Endodermal cell (in vitro differentiated cells): ENCODE measurements at regions not wholly inside any gene's neighbourhood (a gene's known extent, or its start where the extent isn't known, plus 50 kb on each side); places are given as distances from the start of the nearest gene placed in this dataset.
A peak's percentile ranks its signal among the peaks of the same experiment; 100 is the strongest.
"Not testable (repeated sequence)": the region's sequence is repeated elsewhere in the genome, so short reads cannot be mapped to it uniquely, and the experiment has no call there.

Experiments
- DNase-seq: peaks from one replicate; pipeline ENCODE4 v3.0.0-alpha.2; 2017
- H3K27ac ChIP-seq: 2 replicates; pipeline ENCODE4 v1.5.1; 2013; ENCODE audit warnings: mild to moderate bottlenecking, low read depth, low read length, moderate library complexity
- H3K27me3 ChIP-seq: 2 replicates; pipeline ENCODE4 v1.6.1; 2013; ENCODE audit warnings: mild to moderate bottlenecking, low read length, moderate library complexity; ENCODE audit not compliant: insufficient read depth, control insufficient read depth, poor library complexity, severe bottlenecking
- H3K36me3 ChIP-seq: 2 replicates; pipeline ENCODE4 v1.7.0; 2013; ENCODE audit warnings: mild to moderate bottlenecking, low read length, moderate library complexity; ENCODE audit not compliant: control insufficient read depth, insufficient read depth
- H3K4me1 ChIP-seq: one replicate; pipeline ENCODE4 v1.7.0; 2013; ENCODE audit warnings: low read length; ENCODE audit not compliant: control insufficient read depth, insufficient read depth
- H3K4me3 ChIP-seq: 2 replicates; pipeline ENCODE4 v1.5.1; 2013; ENCODE audit warnings: mild to moderate bottlenecking, low read length, moderate library complexity
- H3K9ac ChIP-seq: 2 replicates; pipeline ENCODE4 v1.6.1; 2013; ENCODE audit warnings: mild to moderate bottlenecking, low read length, moderate library complexity; ENCODE audit not compliant: poor library complexity, severe bottlenecking; ENCODE audit errors: extremely low read depth
- H3K9me3 ChIP-seq: 2 replicates; pipeline ENCODE4 v1.6.1; 2013; ENCODE audit warnings: mild to moderate bottlenecking, low read length, moderate library complexity; ENCODE audit not compliant: control insufficient read depth
- H3K27ac Mint-ChIP-seq: 2 replicates; pipeline ENCODE4 v1.8.0; 2020; ENCODE audit warnings: mixed read lengths
- H3K27me3 Mint-ChIP-seq: 2 replicates; pipeline ENCODE4 v1.8.0; 2021; ENCODE audit warnings: mild to moderate bottlenecking, mixed read lengths; ENCODE audit not compliant: insufficient read depth
- H3K36me3 Mint-ChIP-seq: 2 replicates; pipeline ENCODE4 v1.8.0; 2020; ENCODE audit warnings: low read depth, mixed read lengths
- H3K4me1 Mint-ChIP-seq: 2 replicates; pipeline ENCODE4 v1.8.0; 2020; ENCODE audit warnings: mixed read lengths
- H3K4me3 Mint-ChIP-seq: 2 replicates; pipeline ENCODE4 v1.8.0; 2020; ENCODE audit warnings: mild to moderate bottlenecking, moderate library complexity, mixed read lengths
- H3K9me3 Mint-ChIP-seq: 2 replicates; pipeline ENCODE4 v1.8.0; 2020; ENCODE audit warnings: mild to moderate bottlenecking, mixed read lengths
- WGBS, 2 experiments: methylation state at CpG; one replicate each; pipeline versions ENCODE4 v1.1.5 to v1.1.7; 2013; ENCODE audit warnings: missing lambda C conversion rate in 2 of 2, mixed read lengths in 1 of 2; ENCODE audit not compliant: insufficient coverage in 1 of 2, insufficient read length in 1 of 2; 5-methylcytosine and 5-hydroxymethylcytosine counted together

- H3K9me3 Mint-ChIP-seq, H3K27ac ChIP-seq, H3K4me3 Mint-ChIP-seq, H3K27me3 Mint-ChIP-seq, H3K27me3 ChIP-seq, DNase-seq, H3K27ac Mint-ChIP-seq, H3K36me3 ChIP-seq, H3K4me3 ChIP-seq, H3K4me1 ChIP-seq, H3K36me3 Mint-ChIP-seq, H3K9ac ChIP-seq, H3K9me3 ChIP-seq, H3K4me1 Mint-ChIP-seq: not testable (repeated sequence)
- 89% methylated on average over 2 of the region's 4 CpGs; no CpG with 5 or more reads in 1 of the 2 experiments for WGBS, 2 experiments
Measured at GRCh38 chr7:70207-70606, 122.2 kb upstream of the FAM20C start.

- H3K27ac Mint-ChIP-seq, H3K4me3 ChIP-seq, H3K4me3 Mint-ChIP-seq, H3K27ac ChIP-seq, H3K4me1 Mint-ChIP-seq, H3K27me3 Mint-ChIP-seq, H3K4me1 ChIP-seq, H3K36me3 ChIP-seq, H3K9me3 ChIP-seq, H3K36me3 Mint-ChIP-seq, H3K27me3 ChIP-seq, H3K9me3 Mint-ChIP-seq, DNase-seq, H3K9ac ChIP-seq: not testable (repeated sequence)
- WGBS, 2 experiments = 83 to 86% methylated on average over 2 to 6 of the region's 7 CpGs
Measured at GRCh38 chr7:70989-71388, 121.4 kb upstream of the FAM20C start.

- not testable (repeated sequence) for H3K4me3 ChIP-seq, H3K27me3 ChIP-seq, H3K9ac ChIP-seq, H3K36me3 Mint-ChIP-seq, H3K27ac Mint-ChIP-seq, H3K9me3 Mint-ChIP-seq, H3K4me3 Mint-ChIP-seq, H3K36me3 ChIP-seq, H3K4me1 ChIP-seq, H3K27me3 Mint-ChIP-seq, H3K27ac ChIP-seq, DNase-seq, H3K9me3 ChIP-seq, H3K4me1 Mint-ChIP-seq
- 83 to 100% methylated on average over 3 to 16 of the region's 17 CpGs for WGBS, 2 experiments
Measured at GRCh38 chr7:72266-73057, 119.9 kb upstream of the FAM20C start.

- not testable (repeated sequence) for DNase-seq, H3K27ac ChIP-seq, H3K9me3 Mint-ChIP-seq, H3K4me3 Mint-ChIP-seq, H3K4me1 Mint-ChIP-seq, H3K4me1 ChIP-seq, H3K9ac ChIP-seq, H3K27ac Mint-ChIP-seq, H3K27me3 ChIP-seq, H3K36me3 ChIP-seq, H3K27me3 Mint-ChIP-seq, H3K9me3 ChIP-seq, H3K36me3 Mint-ChIP-seq, H3K4me3 ChIP-seq
- no CpG with 5 or more reads among the region's 5 CpGs for WGBS, 2 experiments
Measured at GRCh38 chr7:73058-73331, 119.4 kb upstream of the FAM20C start.

- not testable (repeated sequence) for H3K9me3 ChIP-seq, H3K36me3 Mint-ChIP-seq, H3K9me3 Mint-ChIP-seq, H3K27ac ChIP-seq, DNase-seq, H3K27me3 Mint-ChIP-seq, H3K9ac ChIP-seq, H3K36me3 ChIP-seq, H3K4me1 ChIP-seq, H3K4me1 Mint-ChIP-seq, H3K27ac Mint-ChIP-seq, H3K4me3 ChIP-seq, H3K4me3 Mint-ChIP-seq, H3K27me3 ChIP-seq
- 84 to 89% methylated on average over 3 of the region's 4 CpGs for WGBS, 2 experiments
Measured at GRCh38 chr7:74008-74540, 118.3 kb upstream of the FAM20C start.

GRCh38 chr7:75511-75910, 116.9 kb upstream of the FAM20C start:
- not testable (repeated sequence) for H3K4me3 Mint-ChIP-seq, H3K36me3 Mint-ChIP-seq, H3K27ac Mint-ChIP-seq, H3K4me1 Mint-ChIP-seq, H3K9me3 Mint-ChIP-seq, H3K9me3 ChIP-seq, H3K4me3 ChIP-seq, H3K9ac ChIP-seq, H3K36me3 ChIP-seq, H3K27me3 Mint-ChIP-seq, H3K4me1 ChIP-seq, H3K27me3 ChIP-seq, H3K27ac ChIP-seq
- peak; percentile 25 for DNase-seq
- WGBS, 2 experiments = 82 to 84% methylated on average over 5 to 13 of the region's 13 CpGs

- not testable (repeated sequence) for DNase-seq, H3K27ac ChIP-seq, H3K36me3 Mint-ChIP-seq, H3K4me3 ChIP-seq, H3K27ac Mint-ChIP-seq, H3K36me3 ChIP-seq, H3K27me3 ChIP-seq, H3K9me3 Mint-ChIP-seq, H3K4me1 Mint-ChIP-seq, H3K4me1 ChIP-seq, H3K27me3 Mint-ChIP-seq, H3K9ac ChIP-seq, H3K9me3 ChIP-seq, H3K4me3 Mint-ChIP-seq
- 79% methylated on average over 6 of the region's 11 CpGs; no CpG with 5 or more reads in 1 of the 2 experiments for WGBS, 2 experiments
Measured at GRCh38 chr7:76202-76601, 116.2 kb upstream of the FAM20C start.
